Endothelial cell of umbilical vein (primary cell): ENCODE measurements at regions not wholly inside any gene's neighbourhood (a gene's known extent, or its start where the extent isn't known, plus 50 kb on each side); places are given as distances from the start of the nearest gene placed in this dataset.

Experiments used
- BruUV-seq: library from RNA; stranded (reverse); fragments of 400-500 nt; replicated peaks from 2 replicates; lab custom pipeline; 2021; lab: Mats Ljungman, UMichigan
- CTCF ChIA-PET: fragments of 300-600, 350-600 bp; sonication (Branson Sonifier 250); formaldehyde crosslinking; loops from one replicate; lab custom pipeline; 2021; ENCODE audit warnings: antibody characterized with exemption, inconsistent platforms; lab: Charles Lee
- POLR2A ChIA-PET: fragments of 300-600, 350-600 bp; sonication (Branson Sonifier 250); formaldehyde crosslinking; loops from one replicate; lab custom pipeline; 2021; ENCODE audit warnings: antibody characterized with exemption, inconsistent platforms; lab: Charles Lee
- DNase-seq: peaks from one replicate; pipeline ENCODE4 v3.0.0-alpha.2; 2011; ENCODE audit warnings: low read depth, low spot score
- FAIRE-seq: peaks from 2 replicates; lab custom pipeline; 2011; peaks lifted over from hg19 to GRCh38; lab: Jason Lieb, UNC
- H2AFZ ChIP-seq: 2 replicates; pipeline ENCODE4 v1.6.0; 2012; ENCODE audit warnings: low read depth, low read length, control low read depth, inconsistent platforms
- H3K27ac ChIP-seq: 2 replicates; pipeline ENCODE4 v1.5.1; 2011; ENCODE audit warnings: low read depth, mild to moderate bottlenecking, control low read depth, low read length, moderate library complexity; ENCODE audit not compliant: insufficient read depth
- H3K27me3 ChIP-seq, 2 experiments: 2 replicates each; pipeline versions ENCODE4 v1.6.0 to v1.6.1; 2011; ENCODE audit warnings: low read length in 2 of 2, mixed read lengths in 1 of 2; ENCODE audit not compliant: control insufficient read depth in 2 of 2, insufficient read depth in 2 of 2
- H3K36me3 ChIP-seq, 2 experiments: 2 replicates in 1 of 2; 3 replicates in 1 of 2; pipeline ENCODE4 v1.5.1; 2011; ENCODE audit warnings: low read length in 2 of 2, mild to moderate bottlenecking in 1 of 2, moderate library complexity in 1 of 2; ENCODE audit not compliant: control insufficient read depth in 2 of 2, insufficient read depth in 2 of 2; ENCODE audit errors: extremely low read depth in 1 of 2
- H3K4me1 ChIP-seq: 3 replicates; pipeline ENCODE4 v1.5.1; 2011; ENCODE audit warnings: mild to moderate bottlenecking, low read length; ENCODE audit not compliant: control insufficient read depth, insufficient read depth; ENCODE audit errors: extremely low read depth
- H3K4me2 ChIP-seq: 2 replicates; pipeline ENCODE4 v1.6.1; 2011; ENCODE audit warnings: low read length, control low read depth, mixed read lengths; ENCODE audit not compliant: insufficient read depth
- H3K4me3 ChIP-seq, 3 experiments: fragments of 200-600 bp in 1 of 3; sonication (generic), shearing (Covaris generic) in 1 of 3; replicated peaks in 1 of 3; 2 replicates each; pipeline ENCODE4 v1.5.1; 2011 to 2016; ENCODE audit warnings: control low read depth in 3 of 3, low read length in 3 of 3, mild to moderate bottlenecking in 2 of 3, inconsistent platforms in 1 of 3, low read depth in 1 of 3, moderate library complexity in 1 of 3; ENCODE audit not compliant: insufficient read depth in 1 of 3
- H3K79me2 ChIP-seq: 2 replicates; pipeline ENCODE4 v1.6.0; 2012; ENCODE audit warnings: low read length, inconsistent platforms; ENCODE audit not compliant: control insufficient read depth, insufficient read depth
- H3K9ac ChIP-seq: replicated peaks from 2 replicates; pipeline ENCODE3; 2011; ENCODE audit warnings: low read length, control low read depth; ENCODE audit not compliant: insufficient read depth; ENCODE audit errors: extremely low read depth
- H3K9me1 ChIP-seq: replicated peaks from 3 replicates; pipeline ENCODE4 v1.6.0; 2011; ENCODE audit warnings: mild to moderate bottlenecking, low read length; ENCODE audit not compliant: control insufficient read depth, insufficient read depth; ENCODE audit errors: extremely low read depth
- H3K9me3 ChIP-seq: replicated peaks from 2 replicates; pipeline ENCODE4 v1.5.1; 2012; ENCODE audit warnings: low read length, inconsistent platforms; ENCODE audit not compliant: control insufficient read depth, insufficient read depth
- H4K20me1 ChIP-seq: replicated peaks from 2 replicates; pipeline ENCODE3; 2011; ENCODE audit warnings: mild to moderate bottlenecking, low read length; ENCODE audit not compliant: control insufficient read depth, insufficient read depth; ENCODE audit errors: extremely low read depth
- CTCF ChIP-seq, 2 donors: IDR thresholded peaks; 1 replicate in 1 of 2; 2 replicates in 1 of 2; pipeline ENCODE4 v1.5.1; 2011; ENCODE audit warnings: low read length in 2 of 2, mild to moderate bottlenecking in 2 of 2, moderate library complexity in 2 of 2, control low read depth in 1 of 2, inconsistent platforms in 1 of 2, low read depth in 1 of 2; ENCODE audit not compliant: insufficient read depth in 1 of 2; ENCODE audit errors: extremely low read depth in 1 of 2
- EZH2 ChIP-seq: IDR thresholded peaks from 2 replicates; pipeline ENCODE4 v1.6.1; 2012; ENCODE audit warnings: borderline replicate concordance, low read depth, mild to moderate bottlenecking, moderate library complexity, low read length, inconsistent platforms; ENCODE audit not compliant: severe bottlenecking
- FOS ChIP-seq: IDR thresholded peaks from 2 replicates; pipeline ENCODE4 v1.6.1; 2011; ENCODE audit warnings: mild to moderate bottlenecking, low read length, moderate library complexity, borderline replicate concordance; ENCODE audit not compliant: insufficient read depth
- GATA2 ChIP-seq: IDR thresholded peaks from 2 replicates; pipeline ENCODE4 v1.7.0; 2011; ENCODE audit warnings: low read depth, mild to moderate bottlenecking, moderate library complexity, mixed read lengths, low read length; ENCODE audit not compliant: insufficient read length, insufficient read depth
- JUN ChIP-seq: IDR thresholded peaks from 2 replicates; pipeline ENCODE4 v1.6.1; 2011; ENCODE audit warnings: borderline replicate concordance, low read depth; ENCODE audit not compliant: insufficient read length, insufficient read depth
- MYC ChIP-seq: IDR thresholded peaks from one replicate; pipeline ENCODE4 v1.6.1; 2011; ENCODE audit warnings: mild to moderate bottlenecking, low read depth, low read length
- POLR2A ChIP-seq: IDR thresholded peaks from 2 replicates; pipeline ENCODE4 v1.6.1; 2012; ENCODE audit warnings: low read depth, mild to moderate bottlenecking, control low read depth, low read length
- POLR2AphosphoS5 ChIP-seq: IDR thresholded peaks from 2 replicates; pipeline ENCODE4 v1.6.1; 2012; ENCODE audit warnings: low read depth, mild to moderate bottlenecking, control low read depth, low read length, moderate library complexity; ENCODE audit not compliant: insufficient read depth
- dilution Hi-C: fragments of 300-500 bp; cut with MboI; formaldehyde crosslinking; loops from one replicate; pipeline ENCODE4 v1.15.0; 2019; ENCODE audit warnings: low sequenced_read_pairs; ENCODE audit not compliant: extremely low pct_ligation_motif_present
- intact Hi-C: fragments of 100-400 bp; cut with micrococcal nuclease; formaldehyde crosslinking; loops from one replicate; pipeline ENCODE4 v1.10.0; 2022
- TF ChIP-seq, protein P1 (sequence below): IDR thresholded peaks from 2 replicates; pipeline ENCODE4 v1.6.1; 2011; ENCODE audit not compliant: insufficient read depth, insufficient read length

- CTCF ChIA-PET, result no interaction called here
- no peak overlapping the region for H3K4me3 ChIP-seq
- H3K4me2 ChIP-seq, result no peak overlapping the region
- H3K4me1 ChIP-seq, result no peaks in the 10 kb centered on the region
- H3K9ac ChIP-seq, result no peak overlapping the region
- intact Hi-C loops (no loop called here), dilution Hi-C loops (no loop called here)
- no peaks in the 10 kb centered on the region for H4K20me1 ChIP-seq
- FAIRE-seq (no peak), DNase-seq (no peak)
- H3K9me1 ChIP-seq, result no peaks in the 10 kb centered on the region
- no peaks in the 10 kb centered on the region for H3K27me3 ChIP-seq
- no TSS peak for BruUV-seq
- no peak overlapping the region for H2AFZ ChIP-seq
- POLR2A ChIA-PET, result no interaction called here
- no peaks in the 10 kb centered on the region for H3K9me3 ChIP-seq
- H3K79me2 ChIP-seq, result no peaks in the 10 kb centered on the region
- H3K27ac ChIP-seq, result no peak overlapping the region
- H3K36me3 ChIP-seq, result no peaks in the 10 kb centered on the region
- TF ChIP-seq JUN, result no peak
- TF ChIP-seq, protein P1, sequence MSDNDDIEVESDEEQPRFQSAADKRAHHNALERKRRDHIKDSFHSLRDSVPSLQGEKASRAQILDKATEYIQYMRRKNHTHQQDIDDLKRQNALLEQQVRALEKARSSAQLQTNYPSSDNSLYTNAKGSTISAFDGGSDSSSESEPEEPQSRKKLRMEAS, result no peak
- TF ChIP-seq POLR2AphosphoS5, result no peak
- no peak for TF ChIP-seq POLR2A
- TF ChIP-seq GATA2, result no peak
- no peak for TF ChIP-seq EZH2
These were observed 108.5 kb upstream of the GADD45A start for GRCh38 chr1:67576474-67576873.

GRCh38 chr1:67577646-67578045 is 107.4 kb upstream of the GADD45A start:
- no peaks in the 10 kb centered on the region for H3K4me1 ChIP-seq
- H2AFZ ChIP-seq, result no peak overlapping the region
- ChIA-PET POLR2A (no interaction called here), CTCF (no interaction called here)
- H3K4me3 ChIP-seq, result no peak overlapping the region
- H3K4me2 ChIP-seq, result no peak overlapping the region
- H3K27ac ChIP-seq, result no peak overlapping the region
- dilution Hi-C loops, result no loop called here
- no peak overlapping the region for H3K9ac ChIP-seq
- no peaks in the 10 kb centered on the region for H3K9me3 ChIP-seq
- TF ChIP-seq EZH2 (no peak), GATA2 (no peak), POLR2AphosphoS5 (no peak), POLR2A (no peak), CTCF (IDR thresholded peaks at IDR 0.05; ENCODE audit: extremely low read depth in 1 of 2, insufficient read depth in 1 of 2, low read depth in 1 of 2, low read length in 2 of 2) (no peak), FOS (no peak), MYC (no peak), JUN (no peak)
- TF ChIP-seq, protein P1, result no peak
- H3K36me3 ChIP-seq, result no peaks in the 10 kb centered on the region
- intact Hi-C loops, result no loop called here
- DNase-seq (no peak), FAIRE-seq (no peak)
- no peaks in the 10 kb centered on the region for H3K27me3 ChIP-seq
- no TSS peak for BruUV-seq
- H3K79me2 ChIP-seq, result no peaks in the 10 kb centered on the region
- no peaks in the 10 kb centered on the region for H3K9me1 ChIP-seq
- H4K20me1 ChIP-seq, result no peaks in the 10 kb centered on the region
